ENCODE measurements at regions not wholly inside any gene's neighbourhood (a gene's known extent, or its start where the extent isn't known, plus 50 kb on each side); places are given as distances from the start of the nearest gene placed in this dataset.

GRCh38 chr5:56433039-56433617 lies 200.0 kb upstream of the ANKRD55 start:
- H3K27me3 ChIP-seq, result no peaks in the 10 kb centered on the region
- no peak for DNase-seq
- H3K4me1 ChIP-seq, result no peaks in the 10 kb centered on the region
- no peak for TF ChIP-seq CTCF (IDR thresholded peaks at IDR 0.05)
- H3K4me3 ChIP-seq, result no peak overlapping the region
- intact Hi-C loops (cut with DNase I), result no loop called here
- no peaks in the 10 kb centered on the region for H3K36me3 ChIP-seq
- H3K9me3 ChIP-seq, result no peaks in the 10 kb centered on the region
- no peak overlapping the region for H3K9ac ChIP-seq (ENCODE audit: low read depth in 2 of 2, low read length in 2 of 2)
- H3K27ac ChIP-seq, result no peak overlapping the region

- Histone ChIP-seq H3K27me3 (no peaks in the 10 kb centered on the region), H3K9me3 (no peaks in the 10 kb centered on the region), H3K9ac (ENCODE audit: low read depth in 2 of 2, low read length in 2 of 2) (no peak overlapping the region), H3K4me1 (no peaks in the 10 kb centered on the region), H3K36me3 (no peaks in the 10 kb centered on the region), H3K4me3 (no peak overlapping the region), H3K27ac (no peak overlapping the region)
- no peak for TF ChIP-seq CTCF (IDR thresholded peaks at IDR 0.05)
- intact Hi-C loops (cut with DNase I), result no loop called here
- no peak for DNase-seq
Measured at GRCh38 chr5:56432321-56432720, 199.2 kb upstream of the ANKRD55 start.

GRCh38 chr5:56430422-56430821 lies 197.3 kb upstream of the ANKRD55 start:
- H3K27ac ChIP-seq, result no peak overlapping the region
- DNase-seq, result no peak
- no peaks in the 10 kb centered on the region for H3K36me3 ChIP-seq
- H3K4me3 ChIP-seq, result no peak overlapping the region
- no peak for TF ChIP-seq CTCF (IDR thresholded peaks at IDR 0.05)
- H3K27me3 ChIP-seq, result no peaks in the 10 kb centered on the region
- no peak overlapping the region for H3K9ac ChIP-seq (ENCODE audit: low read depth in 2 of 2, low read length in 2 of 2)
- H3K4me1 ChIP-seq, result no peaks in the 10 kb centered on the region
- no peaks in the 10 kb centered on the region for H3K9me3 ChIP-seq
- intact Hi-C loops (cut with DNase I), result no loop called here

- no peaks in the 10 kb centered on the region for H3K36me3 ChIP-seq
- no peak overlapping the region for H3K27ac ChIP-seq
- DNase-seq, result peak; percentile 22
Measured at GRCh38 chr5:56429110-56429561, 196.0 kb upstream of the ANKRD55 start.

GRCh38 chr5:56426693-56427092 lies 193.6 kb upstream of the ANKRD55 start:
- intact Hi-C loops (cut with DNase I), result no loop called here
- H3K4me3 ChIP-seq, result no peak overlapping the region
- no peak overlapping the region for H3K9ac ChIP-seq (ENCODE audit: low read depth in 2 of 2, low read length in 2 of 2)
- no peaks in the 10 kb centered on the region for H3K9me3 ChIP-seq
- H3K27ac ChIP-seq, result no peak overlapping the region
- no peaks in the 10 kb centered on the region for H3K36me3 ChIP-seq
- DNase-seq, result no peak
- no peaks in the 10 kb centered on the region for H3K4me1 ChIP-seq
- H3K27me3 ChIP-seq, result no peaks in the 10 kb centered on the region
- no peak for TF ChIP-seq CTCF (IDR thresholded peaks at IDR 0.05)

More at GRCh38 chr5:56429110-56429561, 196.0 kb upstream of the ANKRD55 start:
- no peaks in the 10 kb centered on the region for H3K27me3 ChIP-seq
- H3K4me3 ChIP-seq, result no peak overlapping the region
- TF ChIP-seq CTCF (IDR thresholded peaks at IDR 0.05), result no peak
- H3K9me3 ChIP-seq, result no peaks in the 10 kb centered on the region
- no peaks in the 10 kb centered on the region for H3K4me1 ChIP-seq
- H3K9ac ChIP-seq (ENCODE audit: low read depth in 2 of 2, low read length in 2 of 2), result no peak overlapping the region
- intact Hi-C loops (cut with DNase I), result no loop called here

All from colonic mucosa (tissue), 4 donors.